ENCODE measurements at regions not wholly inside any gene's neighbourhood (a gene's known extent, or its start where the extent isn't known, plus 50 kb on each side); places are given as distances from the start of the nearest gene placed in this dataset.

DNA sequence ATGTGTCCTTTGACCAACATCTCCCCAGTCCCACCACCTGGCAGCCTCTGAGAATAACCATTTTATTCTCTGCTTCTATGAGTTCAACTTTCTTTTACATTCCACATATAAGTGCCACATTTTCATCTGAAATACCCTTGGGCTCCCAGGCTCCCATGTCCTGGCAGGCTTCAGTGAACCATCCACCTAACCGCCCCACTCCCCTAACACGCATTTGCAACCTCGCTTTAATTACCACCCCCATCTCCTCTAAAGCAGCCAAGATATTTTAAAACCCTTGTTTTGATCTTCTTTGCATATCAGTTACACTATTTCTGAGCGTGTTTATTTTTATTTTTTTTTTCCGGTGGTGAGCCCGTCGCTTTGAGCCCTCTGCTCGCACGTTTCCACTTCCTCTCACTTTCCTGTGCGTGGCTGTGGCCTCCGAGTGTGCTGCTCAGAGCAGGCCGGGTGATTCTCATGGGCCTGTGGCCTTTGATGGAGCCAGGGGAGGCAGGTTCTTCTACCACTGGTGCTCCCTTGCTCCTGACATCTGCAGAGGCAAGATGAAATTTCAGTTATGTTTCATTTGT is 195.4 kb upstream of the LPP start:
- Histone ChIP-seq H3K27ac (ENCODE audit: low read depth in 1 of 2, low read length in 2 of 2) (peak overlapping the region in 1 of 2 donors; percentile 17), H3K36me3 (replicated peaks in 1 of 2; ENCODE audit: control insufficient read depth in 1 of 2, insufficient read depth in 2 of 2, low read length in 2 of 2) (no peaks in the 10 kb centered on the region), H3K79me2 (ENCODE audit: insufficient read depth, low read length) (no peaks in the 10 kb centered on the region), H3K9ac (ENCODE audit: insufficient read depth, low read length, poor library complexity, severe bottlenecking) (no peak overlapping the region), H3K9me3 (replicated peaks in 1 of 2; ENCODE audit: control insufficient read depth in 1 of 2, insufficient read depth in 1 of 2, low read length in 2 of 2) (no peaks in the 10 kb centered on the region), H2AFZ (ENCODE audit: insufficient read depth, low read depth, low read length, poor library complexity, severe bottlenecking) (peak overlapping the region; percentile 70), H3K4me1 (ENCODE audit: control insufficient read depth in 1 of 2, insufficient read depth in 2 of 2, low read length in 2 of 2) (peaks cover 74 to 76% of the 10 kb centered on the region in 2 donors), H3K4me2 (replicated peaks; ENCODE audit: extremely low read depth, low read length, poor library complexity, severe bottlenecking) (peak overlapping the region; percentile 52), H4K20me1 (ENCODE audit: insufficient read depth, low read length) (no peaks in the 10 kb centered on the region), H3K27me3 (ENCODE audit: control insufficient read depth in 2 of 2, insufficient read depth in 2 of 2, low read length in 2 of 2) (no peaks in the 10 kb centered on the region), H3K4me3 (replicated peaks in 1 of 3; ENCODE audit: low read depth in 2 of 3, low read length in 3 of 3) (peak overlapping the region in 1 of 3 experiments; percentile 48)
- DNase-seq = peak in 2 of 3 donors; percentile 33 to 40
- TF ChIP-seq, protein P1, sequence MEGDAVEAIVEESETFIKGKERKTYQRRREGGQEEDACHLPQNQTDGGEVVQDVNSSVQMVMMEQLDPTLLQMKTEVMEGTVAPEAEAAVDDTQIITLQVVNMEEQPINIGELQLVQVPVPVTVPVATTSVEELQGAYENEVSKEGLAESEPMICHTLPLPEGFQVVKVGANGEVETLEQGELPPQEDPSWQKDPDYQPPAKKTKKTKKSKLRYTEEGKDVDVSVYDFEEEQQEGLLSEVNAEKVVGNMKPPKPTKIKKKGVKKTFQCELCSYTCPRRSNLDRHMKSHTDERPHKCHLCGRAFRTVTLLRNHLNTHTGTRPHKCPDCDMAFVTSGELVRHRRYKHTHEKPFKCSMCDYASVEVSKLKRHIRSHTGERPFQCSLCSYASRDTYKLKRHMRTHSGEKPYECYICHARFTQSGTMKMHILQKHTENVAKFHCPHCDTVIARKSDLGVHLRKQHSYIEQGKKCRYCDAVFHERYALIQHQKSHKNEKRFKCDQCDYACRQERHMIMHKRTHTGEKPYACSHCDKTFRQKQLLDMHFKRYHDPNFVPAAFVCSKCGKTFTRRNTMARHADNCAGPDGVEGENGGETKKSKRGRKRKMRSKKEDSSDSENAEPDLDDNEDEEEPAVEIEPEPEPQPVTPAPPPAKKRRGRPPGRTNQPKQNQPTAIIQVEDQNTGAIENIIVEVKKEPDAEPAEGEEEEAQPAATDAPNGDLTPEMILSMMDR (IDR thresholded peaks at IDR 0.05) = no peak
- no peaks in the 10 kb centered on the region for H3K9me3 Mint-ChIP-seq
- peaks cover 0 to 2% of the 10 kb centered on the region in 2 donors for H3K36me3 Mint-ChIP-seq
- H3K27me3 Mint-ChIP-seq (ENCODE audit: low read depth in 3 of 3) = no peaks in the 10 kb centered on the region
- H3K27ac Mint-ChIP-seq = peak overlapping the region in 5 of 7 donors; percentile 26 to 90 (median 43)
- peaks cover 54% of the 10 kb centered on the region for H3K4me1 Mint-ChIP-seq
- WGBS (ENCODE audit: insufficient coverage) = 12% methylated on average over 8 of the region's 12 CpGs
- intact Hi-C loops (cut with micrococcal nuclease) = loop anchor here in 1 of 2 donors (10.0 kb wide), 1 partner anchor 214 kb away; the partner anchor contains the start of gene BCL6
- peak overlapping the region; percentile 61 to 88 for H3K4me3 Mint-ChIP-seq

DNA sequence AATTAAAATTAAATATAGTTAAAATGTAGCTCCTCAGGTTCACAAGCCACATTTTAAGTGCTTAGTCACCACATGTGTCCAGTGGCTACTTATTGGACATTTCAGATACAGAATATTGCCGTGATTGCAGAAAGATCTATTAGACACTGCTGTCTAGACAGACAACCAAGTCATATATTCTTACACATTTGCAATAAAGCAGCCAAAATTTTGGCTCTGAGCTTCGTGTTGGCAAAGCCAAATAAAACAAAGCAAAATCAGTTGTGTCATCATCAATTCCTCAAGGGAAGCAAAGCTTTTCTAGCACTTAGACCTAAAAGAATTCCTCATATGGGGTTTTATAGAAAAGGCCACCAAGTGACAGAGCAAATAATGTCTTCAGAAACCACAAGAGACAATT is 193.1 kb upstream of the LPP start:
- Histone ChIP-seq H3K27me3 (ENCODE audit: control insufficient read depth in 2 of 2, insufficient read depth in 2 of 2, low read length in 2 of 2) (no peaks in the 10 kb centered on the region), H3K4me3 (replicated peaks in 1 of 3; ENCODE audit: low read depth in 2 of 3, low read length in 3 of 3) (no peak overlapping the region), H3K79me2 (ENCODE audit: insufficient read depth, low read length) (no peaks in the 10 kb centered on the region), H2AFZ (ENCODE audit: insufficient read depth, low read depth, low read length, poor library complexity, severe bottlenecking) (no peak overlapping the region), H3K4me1 (ENCODE audit: control insufficient read depth in 1 of 2, insufficient read depth in 2 of 2, low read length in 2 of 2) (peaks cover 73 to 76% of the 10 kb centered on the region in 2 donors), H3K9ac (ENCODE audit: insufficient read depth, low read length, poor library complexity, severe bottlenecking) (no peak overlapping the region), H3K36me3 (replicated peaks in 1 of 2; ENCODE audit: control insufficient read depth in 1 of 2, insufficient read depth in 2 of 2, low read length in 2 of 2) (no peaks in the 10 kb centered on the region), H4K20me1 (ENCODE audit: insufficient read depth, low read length) (no peaks in the 10 kb centered on the region), H3K9me3 (replicated peaks in 1 of 2; ENCODE audit: control insufficient read depth in 1 of 2, insufficient read depth in 1 of 2, low read length in 2 of 2) (no peaks in the 10 kb centered on the region), H3K27ac (ENCODE audit: low read depth in 1 of 2, low read length in 2 of 2) (no peak overlapping the region), H3K4me2 (replicated peaks; ENCODE audit: extremely low read depth, low read length, poor library complexity, severe bottlenecking) (no peak overlapping the region)
- Mint-ChIP-seq H3K27ac (no peak overlapping the region), H3K27me3 (ENCODE audit: low read depth in 3 of 3) (peaks cover 0 to 4% (median 0%) of the 10 kb centered on the region in 3 donors), H3K9me3 (no peaks in the 10 kb centered on the region), H3K4me1 (peaks cover 43% of the 10 kb centered on the region), H3K36me3 (peaks cover 0 to 2% of the 10 kb centered on the region in 2 donors), H3K4me3 (no peak overlapping the region)
- TF ChIP-seq, protein P1 (IDR thresholded peaks at IDR 0.05) = no peak
- WGBS (ENCODE audit: insufficient coverage) = 83% methylated on average over 1 of the region's 2 CpGs
- intact Hi-C loops (cut with micrococcal nuclease) = no loop called here
- DNase-seq = no peak

All from CD14-positive monocyte (primary cell).